PFSK-1 (cell line): ENCODE measurements at regions not wholly inside any gene's neighbourhood (a gene's known extent, or its start where the extent isn't known, plus 50 kb on each side); places are given as distances from the start of the nearest gene placed in this dataset.

Experiments
- FOXP2 ChIP-seq: optimal IDR thresholded peaks from 2 replicates; pipeline ENCODE3; 2011; ENCODE audit warnings: borderline replicate concordance, control low read depth, inconsistent platforms; ENCODE audit not compliant: insufficient read depth; ENCODE audit errors: extremely low read length, extremely low read depth
- POLR2AphosphoS5 ChIP-seq: IDR thresholded peaks from 2 replicates; pipeline ENCODE4 v1.6.1; 2012; ENCODE audit warnings: low read depth, mild to moderate bottlenecking, control low read depth, low read length, moderate library complexity
- SIN3A ChIP-seq: IDR thresholded peaks from 2 replicates; pipeline ENCODE4 v1.6.1; 2012; ENCODE audit warnings: mild to moderate bottlenecking, low read length, moderate library complexity, borderline replicate concordance; ENCODE audit not compliant: insufficient read depth
- TAF1 ChIP-seq: IDR thresholded peaks from 2 replicates; pipeline ENCODE4 v1.6.1; 2012; ENCODE audit warnings: low read length, control low read depth, borderline replicate concordance; ENCODE audit not compliant: insufficient read depth
- TF ChIP-seq, protein P1 (sequence below), 2 experiments: IDR thresholded peaks; 2 replicates each; pipeline versions ENCODE4 v1.6.1 to v1.8.0; 2011 to 2012; ENCODE audit warnings: low read depth in 2 of 2, low read length in 2 of 2, control low read depth in 1 of 2, inconsistent platforms in 1 of 2, mild to moderate bottlenecking in 1 of 2, moderate library complexity in 1 of 2; ENCODE audit not compliant: insufficient read depth in 1 of 2

DNA sequence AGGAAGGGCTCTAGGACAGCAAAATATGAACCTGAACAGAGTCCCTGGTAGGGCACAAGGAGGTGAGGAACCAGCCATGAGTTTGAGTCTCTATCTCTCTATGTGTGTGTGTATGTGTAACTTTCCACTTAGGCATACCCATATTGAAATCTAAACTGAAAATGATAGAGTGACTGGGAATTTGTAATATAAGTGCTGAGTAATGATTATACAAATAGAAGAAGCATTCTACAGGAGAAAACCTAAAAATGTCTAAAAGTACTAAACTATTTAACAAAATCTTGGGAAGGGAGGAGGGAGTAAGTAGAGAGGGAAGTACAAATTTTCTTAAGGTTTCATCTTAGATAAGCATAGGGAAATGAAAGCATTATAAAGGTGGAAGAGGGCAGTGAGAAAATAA lies 97.1 kb upstream of the ZC3H12C start:
- TF ChIP-seq POLR2AphosphoS5 (no peak), SIN3A (no peak), TAF1 (no peak), FOXP2 (no peak)
- TF ChIP-seq, protein P1, sequence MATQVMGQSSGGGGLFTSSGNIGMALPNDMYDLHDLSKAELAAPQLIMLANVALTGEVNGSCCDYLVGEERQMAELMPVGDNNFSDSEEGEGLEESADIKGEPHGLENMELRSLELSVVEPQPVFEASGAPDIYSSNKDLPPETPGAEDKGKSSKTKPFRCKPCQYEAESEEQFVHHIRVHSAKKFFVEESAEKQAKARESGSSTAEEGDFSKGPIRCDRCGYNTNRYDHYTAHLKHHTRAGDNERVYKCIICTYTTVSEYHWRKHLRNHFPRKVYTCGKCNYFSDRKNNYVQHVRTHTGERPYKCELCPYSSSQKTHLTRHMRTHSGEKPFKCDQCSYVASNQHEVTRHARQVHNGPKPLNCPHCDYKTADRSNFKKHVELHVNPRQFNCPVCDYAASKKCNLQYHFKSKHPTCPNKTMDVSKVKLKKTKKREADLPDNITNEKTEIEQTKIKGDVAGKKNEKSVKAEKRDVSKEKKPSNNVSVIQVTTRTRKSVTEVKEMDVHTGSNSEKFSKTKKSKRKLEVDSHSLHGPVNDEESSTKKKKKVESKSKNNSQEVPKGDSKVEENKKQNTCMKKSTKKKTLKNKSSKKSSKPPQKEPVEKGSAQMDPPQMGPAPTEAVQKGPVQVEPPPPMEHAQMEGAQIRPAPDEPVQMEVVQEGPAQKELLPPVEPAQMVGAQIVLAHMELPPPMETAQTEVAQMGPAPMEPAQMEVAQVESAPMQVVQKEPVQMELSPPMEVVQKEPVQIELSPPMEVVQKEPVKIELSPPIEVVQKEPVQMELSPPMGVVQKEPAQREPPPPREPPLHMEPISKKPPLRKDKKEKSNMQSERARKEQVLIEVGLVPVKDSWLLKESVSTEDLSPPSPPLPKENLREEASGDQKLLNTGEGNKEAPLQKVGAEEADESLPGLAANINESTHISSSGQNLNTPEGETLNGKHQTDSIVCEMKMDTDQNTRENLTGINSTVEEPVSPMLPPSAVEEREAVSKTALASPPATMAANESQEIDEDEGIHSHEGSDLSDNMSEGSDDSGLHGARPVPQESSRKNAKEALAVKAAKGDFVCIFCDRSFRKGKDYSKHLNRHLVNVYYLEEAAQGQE (IDR thresholded peaks at IDR 0.05; ENCODE audit: insufficient read depth in 1 of 2, low read depth in 2 of 2, low read length in 2 of 2), result no peak
